ENCODE measurements at regions not wholly inside any gene's neighbourhood (a gene's known extent, or its start where the extent isn't known, plus 50 kb on each side); places are given as distances from the start of the nearest gene placed in this dataset.

GRCh38 chr2:220072669-220073220 is 445.3 kb downstream of the SLC4A3 start:
- H3K27ac ChIP-seq (ENCODE audit: low read length): no peak overlapping the region
- peaks cover 10% of the 10 kb centered on the region; the same call in 1 of the 2 replicates for H3K4me1 ChIP-seq (ENCODE audit: insufficient read depth, low read length)
- H3K36me3 ChIP-seq (ENCODE audit: insufficient read depth, low read depth, low read length): no peaks in the 10 kb centered on the region
- H3K27me3 ChIP-seq (ENCODE audit: insufficient read depth, low read length): no peaks in the 10 kb centered on the region
- no peak overlapping the region for H3K9ac ChIP-seq (ENCODE audit: low read depth, low read length)
- no peaks in the 10 kb centered on the region for H3K9me3 ChIP-seq (ENCODE audit: insufficient read depth, low read depth, low read length)
- no peak overlapping the region for H3K4me3 ChIP-seq (ENCODE audit: low read length)

- H3K4me3 ChIP-seq (ENCODE audit: low read length): no peak overlapping the region
Observed at GRCh38 chr2:220075835-220076234, 448.4 kb downstream of the SLC4A3 start.

GRCh38 chr2:220076734-220077133 is 449.3 kb downstream of the SLC4A3 start:
- no peak overlapping the region for H3K27ac ChIP-seq (ENCODE audit: low read length)
- H3K9me3 ChIP-seq (ENCODE audit: insufficient read depth, low read depth, low read length): no peaks in the 10 kb centered on the region
- H3K27me3 ChIP-seq (ENCODE audit: insufficient read depth, low read length): no peaks in the 10 kb centered on the region
- no peaks in the 10 kb centered on the region for H3K36me3 ChIP-seq (ENCODE audit: insufficient read depth, low read depth, low read length)
- H3K9ac ChIP-seq (ENCODE audit: low read depth, low read length): no peak overlapping the region
- peaks cover 10% of the 10 kb centered on the region for H3K4me1 ChIP-seq (ENCODE audit: insufficient read depth, low read length)
- H3K4me3 ChIP-seq (ENCODE audit: low read length): no peak overlapping the region

More at GRCh38 chr2:220075835-220076234, 448.4 kb downstream of the SLC4A3 start:
- peaks cover 9% of the 10 kb centered on the region for H3K4me1 ChIP-seq (ENCODE audit: insufficient read depth, low read length)
- H3K9me3 ChIP-seq (ENCODE audit: insufficient read depth, low read depth, low read length): no peaks in the 10 kb centered on the region
- no peak overlapping the region for H3K27ac ChIP-seq (ENCODE audit: low read length)
- no peak overlapping the region for H3K9ac ChIP-seq (ENCODE audit: low read depth, low read length)
- H3K36me3 ChIP-seq (ENCODE audit: insufficient read depth, low read depth, low read length): no peaks in the 10 kb centered on the region
- H3K27me3 ChIP-seq (ENCODE audit: insufficient read depth, low read length): no peaks in the 10 kb centered on the region

- no peaks in the 10 kb centered on the region for H3K9me3 ChIP-seq (ENCODE audit: insufficient read depth, low read depth, low read length)
- H3K4me1 ChIP-seq (ENCODE audit: insufficient read depth, low read length): peaks cover 10% of the 10 kb centered on the region
- H3K27ac ChIP-seq (ENCODE audit: low read length): no peak overlapping the region
- H3K27me3 ChIP-seq (ENCODE audit: insufficient read depth, low read length): no peaks in the 10 kb centered on the region
- no peak overlapping the region for H3K4me3 ChIP-seq (ENCODE audit: low read length)
- no peaks in the 10 kb centered on the region for H3K36me3 ChIP-seq (ENCODE audit: insufficient read depth, low read depth, low read length)
- H3K9ac ChIP-seq (ENCODE audit: low read depth, low read length): no peak overlapping the region
Observed at GRCh38 chr2:220077488-220077887, 450.1 kb downstream of the SLC4A3 start.

- no peak overlapping the region for H3K27ac ChIP-seq (ENCODE audit: low read length)
- peaks cover 10% of the 10 kb centered on the region for H3K4me1 ChIP-seq (ENCODE audit: insufficient read depth, low read length)
- no peak overlapping the region for H3K9ac ChIP-seq (ENCODE audit: low read depth, low read length)
- no peak overlapping the region for H3K4me3 ChIP-seq (ENCODE audit: low read length)
- H3K27me3 ChIP-seq (ENCODE audit: insufficient read depth, low read length): no peaks in the 10 kb centered on the region
- H3K9me3 ChIP-seq (ENCODE audit: insufficient read depth, low read depth, low read length): no peaks in the 10 kb centered on the region
- no peaks in the 10 kb centered on the region for H3K36me3 ChIP-seq (ENCODE audit: insufficient read depth, low read depth, low read length)
Observed at GRCh38 chr2:220078439-220078838, 451.0 kb downstream of the SLC4A3 start.

GRCh38 chr2:220079595-220079994 is 452.2 kb downstream of the SLC4A3 start:
- H3K27me3 ChIP-seq (ENCODE audit: insufficient read depth, low read length): no peaks in the 10 kb centered on the region
- H3K36me3 ChIP-seq (ENCODE audit: insufficient read depth, low read depth, low read length): no peaks in the 10 kb centered on the region
- no peak overlapping the region for H3K4me3 ChIP-seq (ENCODE audit: low read length)
- H3K27ac ChIP-seq (ENCODE audit: low read length): no peak overlapping the region
- H3K4me1 ChIP-seq (ENCODE audit: insufficient read depth, low read length): peaks cover 10% of the 10 kb centered on the region
- H3K9me3 ChIP-seq (ENCODE audit: insufficient read depth, low read depth, low read length): no peaks in the 10 kb centered on the region
- no peak overlapping the region for H3K9ac ChIP-seq (ENCODE audit: low read depth, low read length)

GRCh38 chr2:220081171-220081570 is 453.7 kb downstream of the SLC4A3 start:
- Histone ChIP-seq H3K27me3 (ENCODE audit: insufficient read depth, low read length) (no peaks in the 10 kb centered on the region), H3K9ac (ENCODE audit: low read depth, low read length) (no peak overlapping the region), H3K4me1 (ENCODE audit: insufficient read depth, low read length) (peaks cover 10% of the 10 kb centered on the region), H3K27ac (ENCODE audit: low read length) (no peak overlapping the region), H3K36me3 (ENCODE audit: insufficient read depth, low read depth, low read length) (no peaks in the 10 kb centered on the region), H3K9me3 (ENCODE audit: insufficient read depth, low read depth, low read length) (no peaks in the 10 kb centered on the region), H3K4me3 (ENCODE audit: low read length) (no peak overlapping the region)

GRCh38 chr2:220090050-220090449 is 462.6 kb downstream of the SLC4A3 start:
- Histone ChIP-seq H3K36me3 (ENCODE audit: insufficient read depth, low read depth, low read length) (no peaks in the 10 kb centered on the region), H3K4me3 (ENCODE audit: low read length) (no peak overlapping the region), H3K9ac (ENCODE audit: low read depth, low read length) (no peak overlapping the region), H3K27ac (ENCODE audit: low read length) (no peak overlapping the region), H3K27me3 (ENCODE audit: insufficient read depth, low read length) (no peaks in the 10 kb centered on the region), H3K4me1 (ENCODE audit: insufficient read depth, low read length) (no peaks in the 10 kb centered on the region), H3K9me3 (ENCODE audit: insufficient read depth, low read depth, low read length) (no peaks in the 10 kb centered on the region)

- Histone ChIP-seq H3K9me3 (ENCODE audit: insufficient read depth, low read depth, low read length) (no peaks in the 10 kb centered on the region), H3K27ac (ENCODE audit: low read length) (no peak overlapping the region), H3K27me3 (ENCODE audit: insufficient read depth, low read length) (no peaks in the 10 kb centered on the region), H3K4me1 (ENCODE audit: insufficient read depth, low read length) (no peaks in the 10 kb centered on the region), H3K4me3 (ENCODE audit: low read length) (no peak overlapping the region), H3K36me3 (ENCODE audit: insufficient read depth, low read depth, low read length) (no peaks in the 10 kb centered on the region), H3K9ac (ENCODE audit: low read depth, low read length) (no peak overlapping the region)
Observed at GRCh38 chr2:220096406-220096805, 469.0 kb downstream of the SLC4A3 start.

GRCh38 chr2:220101980-220102379 is 474.6 kb downstream of the SLC4A3 start:
- Histone ChIP-seq H3K9ac (ENCODE audit: low read depth, low read length) (no peak overlapping the region), H3K9me3 (ENCODE audit: insufficient read depth, low read depth, low read length) (no peaks in the 10 kb centered on the region), H3K27ac (ENCODE audit: low read length) (no peak overlapping the region), H3K4me1 (ENCODE audit: insufficient read depth, low read length) (no peaks in the 10 kb centered on the region), H3K4me3 (ENCODE audit: low read length) (no peak overlapping the region), H3K27me3 (ENCODE audit: insufficient read depth, low read length) (no peaks in the 10 kb centered on the region), H3K36me3 (ENCODE audit: insufficient read depth, low read depth, low read length) (no peaks in the 10 kb centered on the region)

GRCh38 chr2:220103596-220103995 is 476.2 kb downstream of the SLC4A3 start:
- no peaks in the 10 kb centered on the region for H3K27me3 ChIP-seq (ENCODE audit: insufficient read depth, low read length)
- no peaks in the 10 kb centered on the region for H3K9me3 ChIP-seq (ENCODE audit: insufficient read depth, low read depth, low read length)
- H3K4me1 ChIP-seq (ENCODE audit: insufficient read depth, low read length): no peaks in the 10 kb centered on the region
- no peak overlapping the region for H3K4me3 ChIP-seq (ENCODE audit: low read length)
- no peak overlapping the region for H3K27ac ChIP-seq (ENCODE audit: low read length)
- no peaks in the 10 kb centered on the region for H3K36me3 ChIP-seq (ENCODE audit: insufficient read depth, low read depth, low read length)
- no peak overlapping the region for H3K9ac ChIP-seq (ENCODE audit: low read depth, low read length)

GRCh38 chr2:220104871-220105351 is 477.5 kb downstream of the SLC4A3 start:
- H3K27me3 ChIP-seq (ENCODE audit: insufficient read depth, low read length): no peaks in the 10 kb centered on the region
- H3K9ac ChIP-seq (ENCODE audit: low read depth, low read length): no peak overlapping the region
- no peak overlapping the region for H3K27ac ChIP-seq (ENCODE audit: low read length)
- H3K36me3 ChIP-seq (ENCODE audit: insufficient read depth, low read depth, low read length): no peaks in the 10 kb centered on the region
- no peaks in the 10 kb centered on the region for H3K9me3 ChIP-seq (ENCODE audit: insufficient read depth, low read depth, low read length)
- no peaks in the 10 kb centered on the region for H3K4me1 ChIP-seq (ENCODE audit: insufficient read depth, low read length)
- H3K4me3 ChIP-seq (ENCODE audit: low read length): no peak overlapping the region
